GM12878 (cell line): ENCODE measurements at regions not wholly inside any gene's neighbourhood (a gene's known extent, or its start where the extent isn't known, plus 50 kb on each side); places are given as distances from the start of the nearest gene placed in this dataset.

Source experiments
- ATAC-seq: fragments of 200-7000 bp; cut with Tn5 transposase; 3 replicates; pipeline ENCODE4 v1.9.1; 2020; ENCODE audit warnings: mild to moderate bottlenecking, moderate library complexity
- BruUV-seq: library from RNA; stranded (reverse); fragments of 400-500 nt; replicated peaks from 2 replicates; lab custom pipeline; 2021; lab: Mats Ljungman, UMichigan
- CTCF ChIA-PET: fragments of 300-600 bp; sonication (Branson Sonifier 250); formaldehyde crosslinking; extraction: SDS; loops from one replicate; lab custom pipeline; 2021; ENCODE audit warnings: inconsistent platforms; lab: Yijun Ruan, JAX
- POLR2A ChIA-PET: fragments of 350-600 bp; formaldehyde crosslinking; extraction: SDS; loops from one replicate; lab custom pipeline; 2021; ENCODE audit warnings: inconsistent platforms; lab: Charles Lee
- RAD21 ChIA-PET: fragments of 300-600 bp; sonication (Branson Sonifier 250); formaldehyde crosslinking; loops from one replicate; lab custom pipeline; 2023; ENCODE audit warnings: antibody characterized with exemption; ENCODE audit not compliant: unreplicated experiment; lab: Charles Lee
- SMC1A ChIA-PET: fragments of 300-600 bp; sonication (Branson Sonifier 250); formaldehyde crosslinking; loops from one replicate; lab custom pipeline; 2023; ENCODE audit not compliant: unreplicated experiment, uncharacterized antibody; lab: Charles Lee
- DNase-seq: peaks from one replicate; pipeline ENCODE4 v3.0.0-alpha.2; 2011; ENCODE audit warnings: low read depth, low spot score
- FAIRE-seq: peaks from 3 replicates; lab custom pipeline; 2011; peaks lifted over from hg19 to GRCh38; lab: Jason Lieb, UNC
- H2AFZ ChIP-seq: 2 replicates; pipeline ENCODE4 v1.6.0; 2011; ENCODE audit warnings: low read depth, low read length, control low read depth; ENCODE audit not compliant: control insufficient read depth
- H3K27ac ChIP-seq: 2 replicates; pipeline ENCODE4 v1.5.1; 2011; ENCODE audit warnings: control low read depth; ENCODE audit not compliant: control insufficient read depth, insufficient read depth
- H3K27me3 ChIP-seq, 2 experiments: replicated peaks in 1 of 2; 2 replicates each; pipeline versions ENCODE4 v1.6.0 to v1.6.1; 2011; ENCODE audit warnings: low read length in 1 of 2; ENCODE audit not compliant: control insufficient read depth in 2 of 2, insufficient read depth in 2 of 2
- H3K36me3 ChIP-seq, 2 experiments: 2 replicates each; pipeline ENCODE4 v1.5.1; 2011; ENCODE audit warnings: low read length in 1 of 2; ENCODE audit not compliant: control insufficient read depth in 2 of 2, insufficient read depth in 2 of 2
- H3K4me1 ChIP-seq: 2 replicates; pipeline ENCODE4 v1.6.1; 2011; ENCODE audit warnings: mild to moderate bottlenecking, low read length, moderate library complexity, mixed read lengths; ENCODE audit not compliant: control insufficient read depth, insufficient read depth
- H3K4me2 ChIP-seq: 2 replicates; pipeline ENCODE4 v1.6.0; 2011; ENCODE audit warnings: control low read depth; ENCODE audit not compliant: control insufficient read depth, insufficient read depth
- H3K4me3 ChIP-seq: fragments of 200-600 bp; sonication (generic); 2 replicates; pipeline ENCODE4 v1.5.1; 2016
- H3K79me2 ChIP-seq: 2 replicates; pipeline ENCODE4 v1.6.0; 2011; ENCODE audit warnings: low read length; ENCODE audit not compliant: control insufficient read depth, insufficient read depth
- H3K9ac ChIP-seq: 2 replicates; pipeline ENCODE4 v1.8.0; 2011; ENCODE audit warnings: low read length, control low read depth, mixed read lengths; ENCODE audit not compliant: control insufficient read depth, insufficient read depth
- H3K9me3 ChIP-seq: replicated peaks from 3 replicates; pipeline ENCODE4 v1.5.1; 2011; ENCODE audit warnings: mild to moderate bottlenecking, low read length; ENCODE audit not compliant: control insufficient read depth, insufficient read depth
- H4K20me1 ChIP-seq: 2 replicates; pipeline ENCODE4 v1.6.0; 2011; ENCODE audit not compliant: control insufficient read depth, insufficient read depth
- ATF7 ChIP-seq: fragments of 450-650 bp; IDR thresholded peaks from 2 replicates; pipeline ENCODE4 v1.6.1; 2016; ENCODE audit warnings: low read depth, mild to moderate bottlenecking
- CEBPB ChIP-seq, 2 experiments: fragments of 150-350 bp in 1 of 2; IDR thresholded peaks; 2 replicates each; pipeline ENCODE4 v1.6.1; 2012 to 2014; ENCODE audit warnings: low read depth in 2 of 2, low read length in 2 of 2, borderline replicate concordance in 1 of 2, inconsistent platforms in 1 of 2
- CHD2 ChIP-seq: IDR thresholded peaks from 2 replicates; pipeline ENCODE4 v1.6.1; 2011; ENCODE audit warnings: low read depth, low read length, improper control_type of control experiment, borderline replicate concordance
- HCFC1 ChIP-seq: fragments of 150-350 bp; IDR thresholded peaks from 2 replicates; pipeline ENCODE4 v1.6.1; 2014; ENCODE audit warnings: low read length
- HDAC6 ChIP-seq: fragments of 200-600 bp; sonication (generic); IDR thresholded peaks from one replicate; pipeline ENCODE4 v1.8.0; 2017; ENCODE audit warnings: antibody characterized with exemption; ENCODE audit not compliant: unreplicated experiment
- IKZF2 ChIP-seq, 2 experiments: fragments of 450-650 bp; IDR thresholded peaks; 2 replicates each; pipeline ENCODE4 v1.6.1; 2017; ENCODE audit warnings: mild to moderate bottlenecking in 2 of 2, moderate library complexity in 2 of 2
- JUND ChIP-seq: IDR thresholded peaks from 2 replicates; pipeline ENCODE4 v1.6.1; 2012; ENCODE audit warnings: low read depth, mild to moderate bottlenecking, low read length, improper control_type of control experiment, moderate library complexity
- MYC ChIP-seq: IDR thresholded peaks from 2 replicates; pipeline ENCODE4 v1.6.1; 2011; ENCODE audit warnings: mild to moderate bottlenecking, low read length, moderate library complexity, inconsistent platforms; ENCODE audit not compliant: insufficient read depth, insufficient replicate concordance, insufficient read length, severe bottlenecking
- NFIC ChIP-seq: IDR thresholded peaks from 2 replicates; pipeline ENCODE4 v1.6.1; 2012; ENCODE audit warnings: low read depth, mild to moderate bottlenecking, inconsistent platforms, low read length, moderate library complexity
- POLR2A ChIP-seq: IDR thresholded peaks from 2 replicates; pipeline ENCODE4 v1.6.1; 2011; ENCODE audit warnings: low read depth, mild to moderate bottlenecking, low read length
- SMC3 ChIP-seq: IDR thresholded peaks from 2 replicates; pipeline ENCODE4 v1.6.1; 2011; ENCODE audit warnings: low read length, improper control_type of control experiment, borderline replicate concordance
- SRF ChIP-seq, 2 experiments: IDR thresholded peaks; 2 replicates each; pipeline ENCODE4 v1.6.1; 2011; ENCODE audit warnings: low read depth in 2 of 2, low read length in 2 of 2, mild to moderate bottlenecking in 1 of 2, moderate library complexity in 1 of 2
- TCF7 ChIP-seq: IDR thresholded peaks from 2 replicates; pipeline ENCODE4 v1.6.1; 2014; ENCODE audit warnings: antibody characterized with exemption, borderline replicate concordance
- ZBTB11 ChIP-seq: fragments of 450-650 bp; formaldehyde crosslinking; IDR thresholded peaks from 2 replicates; pipeline ENCODE4 v1.5.0; 2022; ENCODE audit warnings: mild to moderate bottlenecking, missing genetic modification characterization
- ZNF622 ChIP-seq: fragments of 450-650 bp; IDR thresholded peaks from 2 replicates; pipeline ENCODE4 v1.6.1; 2017; ENCODE audit warnings: mild to moderate bottlenecking, inconsistent platforms
- WGBS: methylation state at CpG from one replicate; pipeline ENCODE4 v1.1.6; 2016; ENCODE audit warnings: low lambda C conversion rate; ENCODE audit not compliant: insufficient replicate concordance, insufficient coverage; ENCODE audit errors: missing lambda C conversion rate; 5-methylcytosine and 5-hydroxymethylcytosine counted together
- in situ Hi-C: fragments of 300-500 bp; cut with MboI; formaldehyde crosslinking; loops from 9 replicates; pipeline ENCODE4 v1.14.3; 2018; ENCODE audit warnings: mixed read lengths
- intact Hi-C: fragments of 100-400 bp; cut with micrococcal nuclease; formaldehyde crosslinking; loops from one replicate; pipeline ENCODE4 v1.14.2; 2022; ENCODE audit not compliant: unreplicated experiment
- TF ChIP-seq, protein P1 (sequence below): IDR thresholded peaks from 2 replicates; pipeline ENCODE4 v1.6.1; 2011; ENCODE audit warnings: borderline replicate concordance, low read depth, mild to moderate bottlenecking, moderate library complexity, mixed read lengths, low read length; ENCODE audit not compliant: insufficient read depth; ENCODE audit errors: extremely low read length

DNA sequence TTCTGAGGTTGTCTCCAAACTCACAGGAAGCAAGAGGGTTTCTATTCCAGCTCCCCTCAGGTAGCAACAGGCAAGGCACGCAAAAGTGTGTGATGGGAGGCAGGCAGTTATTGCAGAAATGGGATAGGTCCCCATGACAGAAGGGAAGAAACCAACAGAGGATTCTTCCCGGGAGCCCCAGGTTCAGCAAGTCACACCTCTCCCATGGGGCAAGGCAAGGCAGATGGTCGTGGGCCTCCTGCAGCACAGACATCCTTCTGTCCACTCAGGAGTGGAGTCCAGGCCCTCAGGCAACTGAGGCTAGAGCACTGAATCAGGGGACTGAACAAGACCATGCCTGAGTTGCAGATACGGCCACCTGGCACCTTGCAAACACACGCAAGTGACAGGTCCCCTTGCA is 424.9 kb upstream of the IRX4 start:
- ATAC-seq: no peak
- Histone ChIP-seq H4K20me1 (no peaks in the 10 kb centered on the region), H3K9me3 (no peaks in the 10 kb centered on the region; the same call in 2 of the 3 replicates), H3K4me2 (no peak overlapping the region), H2AFZ (no peak overlapping the region), H3K79me2 (no peaks in the 10 kb centered on the region)
- no peak for DNase-seq
- CTCF ChIA-PET: interaction anchor here (0.7 kb wide), 1 partner anchor 229 kb away, joined by 3 read pairs; no protein-coding TSS in a partner anchor
- POLR2A ChIA-PET: no interaction called here
- RAD21 ChIA-PET: no interaction called here
- intact Hi-C loops: no loop called here
- no peak for FAIRE-seq
- in situ Hi-C loops: no loop called here
- TF ChIP-seq POLR2A (no peak), HDAC6 (no peak), NFIC (no peak), HCFC1 (no peak), ATF7 (no peak), CEBPB (IDR thresholded peaks at IDR 0.05; ENCODE audit: borderline replicate concordance in 1 of 2, low read depth in 2 of 2, low read length in 2 of 2) (no peak)
- TF ChIP-seq, protein P1, sequence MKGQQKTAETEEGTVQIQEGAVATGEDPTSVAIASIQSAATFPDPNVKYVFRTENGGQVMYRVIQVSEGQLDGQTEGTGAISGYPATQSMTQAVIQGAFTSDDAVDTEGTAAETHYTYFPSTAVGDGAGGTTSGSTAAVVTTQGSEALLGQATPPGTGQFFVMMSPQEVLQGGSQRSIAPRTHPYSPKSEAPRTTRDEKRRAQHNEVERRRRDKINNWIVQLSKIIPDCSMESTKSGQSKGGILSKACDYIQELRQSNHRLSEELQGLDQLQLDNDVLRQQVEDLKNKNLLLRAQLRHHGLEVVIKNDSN: no peak
- TF ChIP-seq, all 136 proteins: peak for 0
- Histone ChIP-seq H3K4me1 (no peaks in the 10 kb centered on the region), H3K4me3 (no peak overlapping the region), H3K9ac (no peak overlapping the region), H3K36me3 (no peaks in the 10 kb centered on the region), H3K27me3 (no peaks in the 10 kb centered on the region), H3K27ac (no peak overlapping the region)
- no TSS peak for BruUV-seq
- SMC1A ChIA-PET: no interaction called here
- 30% methylated on average over 5 of the region's 5 CpGs for WGBS

DNA sequence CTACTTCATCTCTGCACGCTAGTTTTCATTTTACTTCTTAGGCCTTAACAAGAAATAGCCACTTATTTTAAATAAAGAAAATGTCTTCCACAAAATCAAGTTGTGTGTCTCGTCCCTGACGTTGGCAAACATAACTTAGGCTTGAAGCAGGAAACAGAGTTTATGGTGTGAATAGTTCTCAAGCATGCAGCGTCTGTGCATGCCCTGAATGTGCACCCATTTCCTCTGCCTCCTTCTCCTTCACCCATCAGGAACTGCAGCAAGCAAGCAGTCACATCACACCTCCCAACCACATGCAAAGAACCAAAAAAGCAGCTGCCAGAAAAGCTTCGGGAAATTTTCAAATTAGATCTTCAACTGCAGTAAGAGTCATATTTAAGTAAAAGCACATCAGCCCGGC is 424.0 kb upstream of the IRX4 start:
- Histone ChIP-seq H3K27ac (no peak overlapping the region), H3K9ac (no peak overlapping the region), H3K27me3 (no peaks in the 10 kb centered on the region), H3K4me1 (no peaks in the 10 kb centered on the region), H3K4me2 (no peak overlapping the region), H3K36me3 (no peaks in the 10 kb centered on the region), H3K4me3 (no peak overlapping the region), H3K79me2 (no peaks in the 10 kb centered on the region), H4K20me1 (no peaks in the 10 kb centered on the region), H3K9me3 (no peaks in the 10 kb centered on the region; the same call in 2 of the 3 replicates), H2AFZ (no peak overlapping the region)
- 24% methylated on average over 6 of the region's 6 CpGs for WGBS
- in situ Hi-C loops: no loop called here
- ChIA-PET POLR2A (no interaction called here), CTCF (no interaction called here), SMC1A (no interaction called here), RAD21 (no interaction called here)
- DNase-seq (no peak), FAIRE-seq (no peak), ATAC-seq (no peak)
- BruUV-seq: no TSS peak
- intact Hi-C loops: no loop called here
- TF ChIP-seq ZBTB11 (CRISPR knock-in tag) (no peak), IKZF2 (IDR thresholded peaks at IDR 0.05) (no peak), CHD2 (no peak), JUND (no peak), SMC3 (no peak), ZNF622 (no peak), TCF7 (no peak), SRF (IDR thresholded peaks at IDR 0.05; ENCODE audit: low read depth in 2 of 2, low read length in 2 of 2) (no peak), MYC (no peak)
